Skeletal muscle satellite cell (primary cell): ENCODE measurements at regions not wholly inside any gene's neighbourhood (a gene's known extent, or its start where the extent isn't known, plus 50 kb on each side); places are given as distances from the start of the nearest gene placed in this dataset.

Experiments used
- H3K27me3 ChIP-seq: 2 replicates; pipeline ENCODE4 v1.7.0; 2013; ENCODE audit warnings: low read length; ENCODE audit not compliant: control insufficient read depth, insufficient read depth
- H3K36me3 ChIP-seq: 2 replicates; pipeline ENCODE4 v1.7.0; 2013; ENCODE audit warnings: mild to moderate bottlenecking, control low read depth, low read length; ENCODE audit not compliant: insufficient read depth
- H3K4me1 ChIP-seq: 2 replicates; pipeline ENCODE4 v1.7.0; 2013; ENCODE audit warnings: low read length; ENCODE audit not compliant: control insufficient read depth, insufficient read depth
- H3K4me2 ChIP-seq: 2 replicates; pipeline ENCODE4 v1.7.0; 2013; ENCODE audit warnings: mild to moderate bottlenecking, low read length
- H3K4me3 ChIP-seq: 2 replicates; pipeline ENCODE4 v1.7.0; 2013; ENCODE audit warnings: low read length
- H3K9ac ChIP-seq: 2 replicates; pipeline ENCODE4 v1.7.0; 2013; ENCODE audit warnings: mild to moderate bottlenecking, low read depth, low read length, moderate library complexity
- H3K9me3 ChIP-seq: replicated peaks from 2 replicates; pipeline ENCODE4 v1.7.0; 2013; ENCODE audit warnings: mild to moderate bottlenecking, control low read depth, low read length

DNA sequence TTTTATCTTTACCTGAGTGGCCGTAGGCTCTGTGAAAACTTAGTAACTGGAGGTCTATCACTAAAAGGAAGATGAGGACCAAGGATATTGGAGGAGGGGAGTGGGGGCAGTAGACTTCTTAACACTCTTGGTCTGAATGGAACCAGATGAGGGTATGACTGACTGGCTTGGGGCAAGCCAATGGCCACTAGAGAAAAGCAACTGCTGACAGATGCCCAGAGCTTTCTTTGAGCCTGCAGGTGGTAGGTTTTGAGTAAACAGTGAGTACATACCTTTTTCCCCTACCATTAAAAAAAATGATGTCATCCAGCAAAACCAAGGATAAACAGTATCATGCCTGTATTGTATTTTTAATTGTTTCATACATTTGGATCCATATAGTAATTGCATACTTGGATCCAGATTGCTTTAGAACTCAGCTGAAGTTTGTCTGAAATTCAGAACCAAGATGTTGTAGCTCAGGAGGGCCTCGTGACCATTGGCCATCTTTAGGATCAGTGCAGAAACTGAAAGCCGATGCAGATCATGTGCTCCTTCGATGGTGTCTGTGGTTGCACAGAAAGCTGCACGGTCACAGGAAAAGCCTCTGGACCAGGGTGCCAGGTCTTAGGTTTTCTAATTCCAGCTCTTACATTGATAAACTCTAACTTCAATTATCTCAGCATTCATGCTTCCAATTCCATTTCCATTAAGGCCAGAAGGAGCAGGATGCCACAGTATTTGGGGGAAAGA lies 131.0 kb downstream of the PDGFRA start:
- Histone ChIP-seq H3K4me2 (no peak overlapping the region), H3K27me3 (peaks cover 22% of the 10 kb centered on the region), H3K4me3 (no peak overlapping the region), H3K4me1 (no peaks in the 10 kb centered on the region), H3K9me3 (no peaks in the 10 kb centered on the region), H3K9ac (no peak overlapping the region), H3K36me3 (no peaks in the 10 kb centered on the region)

DNA sequence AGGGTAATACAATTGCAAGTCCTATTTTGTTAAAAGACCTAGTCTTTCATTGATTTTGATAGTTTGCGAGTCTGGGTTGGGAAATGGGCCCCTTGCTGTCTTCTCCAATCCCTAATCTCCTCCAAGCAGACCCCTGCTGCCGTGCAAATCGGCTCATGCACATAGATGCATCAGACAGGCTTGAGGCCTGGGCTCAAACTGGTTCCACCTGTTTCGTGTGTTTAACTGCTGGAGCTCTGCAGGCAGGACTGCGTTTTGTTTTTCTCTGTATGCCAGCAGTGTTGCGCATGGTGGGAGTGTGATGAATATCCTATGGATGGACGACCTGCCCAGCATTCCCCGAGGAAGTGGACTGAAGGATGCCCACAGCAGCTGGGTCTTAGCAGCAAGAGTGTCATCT lies 133.9 kb downstream of the PDGFRA start:
- H3K4me3 ChIP-seq: no peak overlapping the region
- no peaks in the 10 kb centered on the region for H3K36me3 ChIP-seq
- H3K4me1 ChIP-seq: no peaks in the 10 kb centered on the region
- H3K9me3 ChIP-seq: no peaks in the 10 kb centered on the region
- H3K9ac ChIP-seq: no peak overlapping the region
- peaks cover 18% of the 10 kb centered on the region for H3K27me3 ChIP-seq
- H3K4me2 ChIP-seq: no peak overlapping the region

DNA sequence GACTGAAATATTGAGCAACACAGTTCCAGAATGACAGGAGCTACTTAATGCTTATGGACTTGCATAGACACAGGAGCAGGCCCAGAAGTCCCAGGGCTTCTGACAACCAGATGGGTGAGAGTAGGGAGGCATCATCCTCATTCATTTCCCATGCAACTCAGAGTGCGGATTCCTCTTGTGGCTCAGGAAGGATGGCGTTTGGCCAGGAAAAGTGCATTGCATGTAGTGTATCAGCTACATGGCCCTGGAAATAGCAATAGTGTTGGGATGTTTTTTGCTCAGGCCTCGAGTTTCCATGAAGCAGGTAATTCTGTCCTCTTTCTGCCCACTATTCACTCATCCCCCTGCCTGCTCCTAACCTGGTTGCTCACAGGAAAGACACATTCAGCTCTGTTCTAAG lies 136.6 kb downstream of the PDGFRA start:
- H3K4me2 ChIP-seq: no peak overlapping the region
- H3K36me3 ChIP-seq: no peaks in the 10 kb centered on the region
- no peaks in the 10 kb centered on the region for H3K4me1 ChIP-seq
- H3K27me3 ChIP-seq: peaks cover 26% of the 10 kb centered on the region
- H3K9me3 ChIP-seq: no peaks in the 10 kb centered on the region
- H3K9ac ChIP-seq: no peak overlapping the region
- H3K4me3 ChIP-seq: no peak overlapping the region

DNA sequence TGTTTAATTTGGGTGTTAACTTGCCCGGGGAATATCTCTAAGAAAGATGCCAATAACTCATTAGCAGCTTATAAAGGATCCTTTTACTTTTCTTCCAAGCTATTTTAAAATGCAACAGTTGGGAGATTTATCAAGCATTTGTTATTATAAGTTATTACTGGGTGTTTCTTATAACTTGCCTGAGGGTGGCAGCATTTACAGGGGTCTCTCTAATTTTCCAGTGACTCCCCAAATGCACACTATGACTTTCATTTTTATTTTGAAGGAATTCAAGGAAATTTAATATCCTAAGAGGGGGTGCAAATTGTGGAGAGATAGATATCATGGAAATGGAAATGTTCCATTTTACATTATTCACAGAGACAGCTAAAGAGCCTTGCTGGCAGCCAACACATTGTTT lies 138.0 kb downstream of the PDGFRA start:
- no peak overlapping the region for H3K4me3 ChIP-seq
- H3K36me3 ChIP-seq: no peaks in the 10 kb centered on the region
- H3K9me3 ChIP-seq: no peaks in the 10 kb centered on the region
- no peak overlapping the region for H3K4me2 ChIP-seq
- peaks cover 21% of the 10 kb centered on the region for H3K27me3 ChIP-seq
- H3K9ac ChIP-seq: no peak overlapping the region
- no peaks in the 10 kb centered on the region for H3K4me1 ChIP-seq

DNA sequence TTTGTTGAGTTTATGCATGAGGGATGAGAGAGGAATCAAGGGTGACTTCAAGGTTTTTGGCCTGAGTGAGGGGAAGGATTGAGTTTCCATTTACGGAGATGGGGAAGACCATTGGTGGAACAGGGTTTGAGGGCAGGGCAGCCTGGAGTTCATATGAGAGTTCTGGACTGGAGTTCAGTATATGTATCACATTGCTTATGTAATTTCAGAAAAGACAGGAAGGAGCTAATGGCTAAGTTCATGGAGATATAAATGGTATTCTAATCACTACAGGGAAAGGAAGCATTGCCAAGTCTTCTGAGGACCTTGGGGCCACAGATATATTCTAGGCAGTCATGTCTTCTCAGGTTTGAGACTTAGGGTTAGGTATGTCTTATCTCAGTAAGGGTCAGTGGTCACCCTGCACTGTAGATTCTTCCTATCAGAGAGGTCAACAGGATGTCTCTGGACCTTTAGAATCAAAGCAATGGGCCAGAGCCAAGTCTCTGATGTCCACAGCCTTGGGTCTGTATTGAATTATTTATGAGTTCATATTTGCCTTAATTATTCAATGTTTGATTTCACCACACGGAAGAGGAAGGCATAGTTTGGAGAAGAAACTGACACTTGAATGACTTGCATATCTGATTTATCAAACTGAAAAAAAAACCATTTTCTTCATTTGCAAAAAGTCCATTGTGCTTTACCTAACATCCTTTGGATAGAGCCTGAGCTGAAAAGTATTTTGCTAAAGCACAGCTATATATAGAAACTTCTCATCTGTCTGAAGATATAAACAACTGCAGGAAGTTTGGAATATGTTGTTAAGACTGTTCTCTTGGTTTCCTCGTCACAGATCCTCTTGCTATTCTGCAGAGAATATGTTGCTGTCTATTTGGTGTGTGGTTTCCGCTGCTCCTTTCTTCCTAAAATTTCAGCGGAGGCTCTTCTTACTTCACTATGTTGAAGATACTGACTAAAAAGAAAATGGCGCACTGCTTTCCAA lies 139.5 kb downstream of the PDGFRA start:
- H3K4me2 ChIP-seq: no peak overlapping the region
- H3K36me3 ChIP-seq: no peaks in the 10 kb centered on the region
- H3K9ac ChIP-seq: no peak overlapping the region
- H3K9me3 ChIP-seq: no peaks in the 10 kb centered on the region
- H3K4me1 ChIP-seq: no peaks in the 10 kb centered on the region
- peaks cover 21% of the 10 kb centered on the region for H3K27me3 ChIP-seq
- no peak overlapping the region for H3K4me3 ChIP-seq

DNA sequence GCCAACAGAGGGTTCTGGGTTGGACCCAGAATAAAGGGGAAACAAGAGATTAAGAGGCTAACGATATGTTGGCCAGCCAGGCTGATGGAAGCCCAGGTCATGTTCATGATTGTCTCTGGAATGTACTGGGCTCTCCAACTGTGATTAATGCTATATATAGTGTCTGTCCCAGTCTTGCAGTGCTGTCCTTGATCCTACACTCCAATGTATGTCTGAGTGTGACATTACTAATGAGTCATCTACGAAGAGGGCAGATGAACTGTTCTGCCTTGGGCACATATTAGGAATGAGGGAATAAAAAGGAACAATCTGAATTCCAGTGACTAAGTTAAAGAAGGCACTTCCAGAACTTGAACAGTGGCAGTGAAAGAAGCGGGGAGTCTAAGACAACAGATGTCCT lies 142.1 kb downstream of the PDGFRA start:
- Histone ChIP-seq H3K4me2 (no peak overlapping the region), H3K9ac (no peak overlapping the region), H3K36me3 (no peaks in the 10 kb centered on the region)

DNA sequence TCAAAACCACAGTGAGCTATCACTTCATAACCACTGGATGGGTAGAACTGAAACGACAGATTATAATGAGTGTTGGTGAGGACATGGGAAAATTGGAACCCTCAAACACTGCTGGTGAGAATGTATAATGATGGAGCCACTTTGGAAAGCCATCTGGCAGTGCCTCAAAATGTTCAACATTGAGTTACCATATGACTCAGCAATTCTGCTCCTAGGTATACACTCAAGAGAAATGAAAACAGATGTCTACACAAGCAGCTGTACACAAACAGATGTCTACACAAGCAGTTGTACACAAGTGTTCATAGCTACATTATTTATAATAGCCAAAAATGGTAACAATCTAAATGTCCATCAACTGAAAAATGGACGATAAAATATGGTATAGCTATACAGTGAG lies 143.9 kb downstream of the PDGFRA start:
- Histone ChIP-seq H3K9ac (no peak overlapping the region), H3K36me3 (no peaks in the 10 kb centered on the region), H3K4me2 (no peak overlapping the region)

More for the DNA sequence above, 142.1 kb downstream of the PDGFRA start:
- Histone ChIP-seq H3K4me3 (no peak overlapping the region), H3K9me3 (no peaks in the 10 kb centered on the region), H3K4me1 (no peaks in the 10 kb centered on the region), H3K27me3 (peaks cover 18% of the 10 kb centered on the region)

DNA sequence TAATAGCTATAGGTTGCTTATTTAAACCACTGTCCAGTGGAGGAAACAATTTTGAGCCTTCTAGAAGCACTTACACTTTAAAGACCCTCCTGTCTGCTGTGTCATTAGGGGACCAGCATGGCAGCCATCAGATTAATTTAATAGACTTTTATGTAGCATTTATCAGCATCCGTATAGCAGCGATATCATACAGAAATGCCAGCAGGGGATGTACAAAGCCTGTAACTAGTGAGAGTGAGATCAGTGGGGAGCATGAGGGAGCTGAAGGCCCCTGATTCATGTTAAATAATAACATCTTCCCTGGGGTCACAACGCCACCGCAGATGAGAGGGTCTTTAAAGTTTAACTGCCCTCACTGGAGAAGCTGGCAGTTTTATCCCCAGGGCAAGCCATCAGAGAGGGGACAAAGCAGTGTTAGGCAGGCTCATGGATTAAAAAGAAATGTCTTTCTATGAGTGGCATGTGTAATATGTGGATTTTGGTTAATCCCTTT lies 144.7 kb downstream of the PDGFRA start:
- H3K9me3 ChIP-seq: no peaks in the 10 kb centered on the region
- no peak overlapping the region for H3K4me2 ChIP-seq
- no peaks in the 10 kb centered on the region for H3K36me3 ChIP-seq
- no peak overlapping the region for H3K9ac ChIP-seq
- H3K4me1 ChIP-seq: no peaks in the 10 kb centered on the region
- peaks cover 4% of the 10 kb centered on the region for H3K27me3 ChIP-seq
- no peak overlapping the region for H3K4me3 ChIP-seq

More for the DNA sequence above, 143.9 kb downstream of the PDGFRA start:
- Histone ChIP-seq H3K9me3 (no peaks in the 10 kb centered on the region), H3K4me1 (no peaks in the 10 kb centered on the region), H3K4me3 (no peak overlapping the region), H3K27me3 (peaks cover 12% of the 10 kb centered on the region)

DNA sequence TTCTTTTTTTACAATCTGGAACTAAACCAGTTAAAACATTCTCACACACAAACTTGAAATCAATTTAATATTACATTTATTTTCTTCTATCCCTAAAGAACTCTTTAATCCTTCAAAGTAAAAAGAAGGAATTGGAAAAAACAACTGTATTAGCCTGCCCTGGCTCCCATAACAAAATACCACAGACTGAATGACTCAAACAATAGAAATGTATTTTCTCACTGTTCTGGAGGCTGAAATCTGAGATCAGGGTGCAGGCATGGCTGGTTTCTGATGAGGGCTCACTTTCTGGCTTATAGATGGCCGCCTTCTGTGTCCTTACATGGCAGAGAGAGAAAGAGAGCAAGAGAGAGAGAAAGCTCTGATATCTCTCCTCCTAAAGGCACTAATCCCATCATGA lies 149.4 kb downstream of the PDGFRA start:
- H3K4me2 ChIP-seq: no peak overlapping the region
- H3K36me3 ChIP-seq: no peaks in the 10 kb centered on the region
- no peaks in the 10 kb centered on the region for H3K4me1 ChIP-seq
- H3K9me3 ChIP-seq: no peaks in the 10 kb centered on the region
- no peaks in the 10 kb centered on the region for H3K27me3 ChIP-seq
- H3K4me3 ChIP-seq: no peak overlapping the region
- H3K9ac ChIP-seq: no peak overlapping the region

DNA sequence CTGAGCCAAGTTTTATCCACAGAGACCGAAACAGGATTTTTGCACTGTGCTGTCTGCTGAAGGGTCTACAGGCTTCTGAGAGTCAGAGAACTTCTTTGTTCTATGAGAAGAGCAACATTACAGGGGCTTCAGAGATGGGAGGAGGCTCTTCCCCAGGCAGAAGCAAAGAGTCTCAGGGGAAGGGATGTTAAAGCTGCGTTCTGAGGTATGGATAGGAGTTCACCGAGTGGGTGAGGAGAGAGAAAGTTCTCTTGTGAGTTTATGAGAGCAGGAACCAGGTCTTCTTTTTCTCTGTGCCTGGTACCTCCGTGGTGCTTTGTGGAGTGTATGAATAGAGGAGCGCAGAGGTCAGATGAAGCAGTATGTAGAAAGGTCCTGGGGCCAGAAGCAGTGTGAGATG lies 155.1 kb downstream of the PDGFRA start:
- Histone ChIP-seq H3K4me3 (no peak overlapping the region), H3K9me3 (no peaks in the 10 kb centered on the region), H3K4me2 (no peak overlapping the region), H3K36me3 (no peaks in the 10 kb centered on the region), H3K4me1 (no peaks in the 10 kb centered on the region), H3K9ac (no peak overlapping the region), H3K27me3 (no peaks in the 10 kb centered on the region)

DNA sequence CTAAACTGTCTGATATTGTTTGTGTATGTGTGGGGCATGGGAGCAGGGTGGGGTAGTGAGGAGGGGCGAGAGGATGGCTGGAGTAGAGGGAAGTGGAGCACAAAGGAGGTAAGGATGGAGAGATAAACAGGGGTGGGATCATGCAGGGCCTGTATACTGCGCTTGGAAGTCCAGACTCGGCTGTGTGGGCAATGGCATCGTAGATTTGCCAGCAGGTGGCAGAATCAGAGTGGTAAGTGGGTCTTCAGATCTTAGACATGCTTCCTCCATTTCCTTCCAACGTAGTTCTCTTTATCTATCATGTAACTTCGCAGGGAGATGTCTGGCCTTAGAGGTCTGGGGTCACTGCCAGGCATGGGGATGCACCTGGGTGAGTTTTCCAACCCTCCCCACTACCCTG lies 155.5 kb downstream of the PDGFRA start:
- H3K36me3 ChIP-seq: no peaks in the 10 kb centered on the region
- no peaks in the 10 kb centered on the region for H3K9me3 ChIP-seq
- H3K4me2 ChIP-seq: no peak overlapping the region
- no peaks in the 10 kb centered on the region for H3K27me3 ChIP-seq
- H3K4me3 ChIP-seq: no peak overlapping the region
- no peak overlapping the region for H3K9ac ChIP-seq
- no peaks in the 10 kb centered on the region for H3K4me1 ChIP-seq
